NT2/D1 (cell line): ENCODE measurements at regions not wholly inside any gene's neighbourhood (a gene's known extent, or its start where the extent isn't known, plus 50 kb on each side); places are given as distances from the start of the nearest gene placed in this dataset.

Source experiments
- SUZ12 ChIP-seq: IDR thresholded peaks from 2 replicates; pipeline ENCODE4 v1.6.1; 2011; ENCODE audit not compliant: insufficient read length, insufficient read depth; ENCODE audit errors: extremely low read depth
- YY1 ChIP-seq: IDR thresholded peaks from 2 replicates; pipeline ENCODE4 v1.6.1; 2011; ENCODE audit not compliant: insufficient read length, insufficient read depth
- ZNF274 ChIP-seq: IDR thresholded peaks from 2 replicates; pipeline ENCODE4 v1.6.1; 2011; ENCODE audit warnings: mild to moderate bottlenecking, low read depth, low read length

GRCh38 chr16:79814124-79814523, 213.6 kb upstream of the MAF start:
- TF ChIP-seq ZNF274 = no peak
- TF ChIP-seq SUZ12 = no peak
- no peak for TF ChIP-seq YY1
